Thyroid gland (tissue), 4 donors: ENCODE measurements at regions not wholly inside any gene's neighbourhood (a gene's known extent, or its start where the extent isn't known, plus 50 kb on each side); places are given as distances from the start of the nearest gene placed in this dataset.

Experiments
- CTCF ChIP-seq, 6 experiments: fragments of 200-600 bp in 3 of 6; fragments of 450-650 bp in 3 of 6; sonication (generic) in 3 of 6; IDR thresholded peaks; one replicate each; pipeline ENCODE4 v1.5.1; 2016 to 2019; ENCODE audit warnings: antibody characterized with exemption in 6 of 6, mild to moderate bottlenecking in 2 of 6, inconsistent platforms in 1 of 6, moderate library complexity in 1 of 6
- POLR2A ChIP-seq, 2 donors: fragments of 450-650 bp; IDR thresholded peaks; one replicate each; pipeline ENCODE4 v1.6.1; 2017; ENCODE audit warnings: antibody characterized with exemption in 2 of 2, mild to moderate bottlenecking in 2 of 2, moderate library complexity in 1 of 2

- no peak for TF ChIP-seq CTCF (IDR thresholded peaks at IDR 0.05)
- no peak for TF ChIP-seq POLR2A (IDR thresholded peaks at IDR 0.05)
Measured at GRCh38 chr5:27561408-27561807, 523.0 kb upstream of the CDH9 start.
